GM21447 (cell line): ENCODE measurements at regions not wholly inside any gene's neighbourhood (a gene's known extent, or its start where the extent isn't known, plus 50 kb on each side); places are given as distances from the start of the nearest gene placed in this dataset.

Experiments used
- ATAC-seq: cut with Tn5 transposase; IDR thresholded peaks from one replicate; pipeline ENCODE4 v1.9.1; 2021; ENCODE audit not compliant: unreplicated experiment

- ATAC-seq = no peak
These were observed 439.6 kb downstream of the CDH8 start for GRCh38 chr16:61596655-61597054.

DNA sequence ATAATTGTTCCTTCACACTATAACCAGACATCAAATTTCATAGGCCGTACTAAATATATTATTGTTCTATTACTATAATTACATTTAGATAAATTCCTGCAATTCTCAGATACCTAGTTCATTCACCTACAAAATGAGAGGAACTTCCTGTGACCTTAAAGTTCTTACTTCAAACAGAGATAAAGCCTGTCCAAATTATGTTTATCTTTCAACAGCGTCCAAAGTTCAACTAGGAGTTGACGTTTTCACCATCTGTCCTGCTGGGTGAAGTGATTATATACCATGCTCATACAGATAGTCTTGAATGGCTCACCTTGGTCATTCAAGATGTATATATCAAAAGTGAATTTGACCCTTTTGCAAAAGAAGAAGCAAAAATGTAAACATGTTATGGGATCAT is 440.6 kb downstream of the CDH8 start:
- no peak for ATAC-seq

DNA sequence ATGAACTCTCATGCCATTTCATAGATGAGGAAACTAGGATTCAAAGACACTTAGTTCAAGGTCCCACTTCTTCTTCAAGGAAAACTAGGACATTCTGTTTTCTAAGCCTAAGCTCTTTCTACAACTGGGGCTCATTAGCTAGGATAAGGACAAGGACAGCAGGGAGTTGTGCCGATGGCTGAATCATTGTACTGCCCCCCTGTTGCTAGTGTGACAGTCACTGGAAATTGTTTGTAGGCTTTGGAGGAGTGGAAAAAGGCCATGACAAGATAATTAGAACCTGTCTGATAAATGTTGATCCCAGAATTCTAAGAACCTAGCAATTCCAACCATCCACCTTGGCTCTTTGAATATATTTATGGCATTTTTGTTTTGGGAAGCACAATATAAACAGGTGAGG is 445.7 kb downstream of the CDH8 start:
- ATAC-seq = no peak

- no peak for ATAC-seq
These were observed 448.7 kb downstream of the CDH8 start for GRCh38 chr16:61587526-61587925.

DNA sequence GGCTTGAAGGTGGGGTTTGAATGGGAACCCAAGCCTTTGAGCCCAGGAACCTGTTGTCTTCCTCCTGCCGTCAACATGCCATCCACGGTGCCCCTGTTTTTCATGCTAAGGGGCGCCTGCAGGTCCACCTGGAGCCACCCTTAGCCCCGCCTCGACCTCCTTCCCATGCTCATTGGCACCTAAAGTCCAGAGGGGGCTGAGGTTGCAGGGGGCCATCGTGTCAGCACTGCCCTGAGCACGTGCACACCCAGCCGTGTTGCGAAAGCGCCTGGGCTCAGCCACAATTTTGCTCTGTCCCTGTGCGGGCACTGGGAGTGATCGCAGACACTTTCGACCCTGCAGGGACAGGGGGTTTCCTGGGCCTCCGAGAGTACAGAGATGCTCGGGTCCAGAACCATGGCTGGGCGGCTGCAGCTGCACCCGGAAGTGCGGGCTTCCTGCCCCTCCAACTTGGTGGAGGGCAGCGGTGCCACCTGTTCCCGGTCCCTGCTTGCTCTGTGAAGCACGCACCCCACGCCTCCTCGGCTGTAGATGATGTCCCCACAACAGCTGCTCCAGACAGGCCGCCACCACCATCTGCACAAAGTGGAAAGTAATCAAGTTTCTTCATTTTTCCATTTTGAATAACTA is 454.7 kb downstream of the CDH8 start:
- no peak for ATAC-seq

DNA sequence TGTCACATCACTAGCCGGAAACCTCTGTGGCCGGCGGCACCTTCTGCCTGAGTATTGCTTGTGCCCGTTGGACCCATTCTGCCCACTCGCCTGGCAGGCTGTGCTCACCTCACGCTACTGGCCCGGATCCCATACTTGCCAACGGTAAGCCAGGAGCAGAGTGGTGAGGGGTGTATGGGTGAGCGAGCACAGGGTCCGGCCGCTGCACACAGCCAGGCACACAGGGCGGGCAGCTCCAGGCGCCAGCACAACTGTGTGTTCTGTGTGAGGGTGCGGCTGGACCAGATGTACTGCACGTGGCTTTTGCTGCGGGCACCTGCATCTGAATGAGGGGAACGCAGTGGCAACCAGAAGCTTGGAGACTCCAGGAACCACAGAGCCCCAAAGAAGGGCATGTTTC is 455.7 kb downstream of the CDH8 start:
- no peak for ATAC-seq

- no peak for ATAC-seq
These were observed 457.0 kb downstream of the CDH8 start for GRCh38 chr16:61579195-61579594.

- no peak for ATAC-seq
These were observed 459.8 kb downstream of the CDH8 start for GRCh38 chr16:61576476-61576875.

- no peak for ATAC-seq
These were observed 460.6 kb downstream of the CDH8 start for GRCh38 chr16:61575617-61576016.

- no peak for ATAC-seq
These were observed 467.2 kb downstream of the CDH8 start for GRCh38 chr16:61569028-61569427.

DNA sequence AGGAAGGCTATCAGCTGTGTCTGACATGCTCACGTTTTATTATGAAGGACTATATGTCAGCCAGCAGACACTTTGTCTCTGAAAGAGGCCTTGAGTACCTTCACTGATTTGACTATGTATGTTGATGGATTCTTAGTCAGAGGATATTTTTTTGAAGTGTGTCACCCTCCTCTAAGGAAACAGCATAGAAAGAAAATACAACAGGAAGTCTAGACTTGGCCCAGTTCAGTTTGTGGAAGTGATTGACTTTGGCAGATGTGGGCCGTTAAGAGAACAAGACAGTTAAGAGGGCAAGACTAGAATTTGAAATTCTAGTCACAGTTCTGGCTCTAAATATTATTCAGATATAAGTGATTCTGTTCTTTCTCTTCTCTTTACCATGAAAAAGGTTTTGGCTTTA is 471.5 kb downstream of the CDH8 start:
- no peak for ATAC-seq

- ATAC-seq = no peak
These were observed 480.4 kb downstream of the CDH8 start for GRCh38 chr16:61555718-61556441.

GRCh38 chr16:61549327-61549726 is 486.9 kb downstream of the CDH8 start:
- no peak for ATAC-seq

DNA sequence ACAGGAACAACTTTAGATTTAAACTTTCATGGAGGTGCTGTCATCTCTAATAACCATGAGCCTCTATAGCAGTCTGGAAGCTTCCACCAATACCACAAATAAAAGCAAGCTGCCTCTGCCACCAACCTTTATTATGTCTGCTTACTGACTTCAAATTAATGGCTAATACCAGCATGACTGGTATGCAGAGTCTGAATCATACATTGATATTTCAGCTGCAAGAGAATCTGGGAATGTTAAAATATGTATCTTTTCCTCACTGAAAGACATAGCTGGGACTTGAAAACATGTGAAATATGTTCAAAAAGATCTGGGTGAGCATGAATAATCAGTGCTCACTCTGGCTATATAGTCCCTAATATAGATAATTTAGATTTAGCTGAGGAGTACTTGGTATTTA is 488.6 kb downstream of the CDH8 start:
- ATAC-seq = no peak

GRCh38 chr16:61544165-61544564 is 492.1 kb downstream of the CDH8 start:
- ATAC-seq = no peak

GRCh38 chr16:61540216-61540615 is 496.0 kb downstream of the CDH8 start:
- no peak for ATAC-seq

DNA sequence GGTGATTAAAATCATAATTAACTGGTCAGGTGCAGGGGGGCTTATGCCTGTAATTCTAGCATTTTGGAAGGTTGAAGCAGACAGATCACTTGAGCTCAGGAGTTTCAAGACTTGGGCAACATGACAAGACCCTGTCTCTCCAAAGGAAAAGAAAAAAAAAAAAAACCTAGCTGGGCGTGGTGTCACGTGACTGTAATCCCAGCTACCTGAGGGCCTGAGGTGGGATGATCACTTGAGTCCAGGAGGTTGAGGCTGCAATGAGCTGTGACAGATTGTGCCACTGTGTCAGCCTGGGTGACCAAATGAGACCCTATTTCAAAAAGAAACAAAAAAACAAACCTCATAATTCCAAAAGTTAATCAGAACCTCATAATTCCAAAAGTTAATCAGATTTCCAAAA is 505.5 kb downstream of the CDH8 start:
- no peak for ATAC-seq

- no peak for ATAC-seq
These were observed 535.4 kb downstream of the CDH8 start for GRCh38 chr16:61500851-61501250.

DNA sequence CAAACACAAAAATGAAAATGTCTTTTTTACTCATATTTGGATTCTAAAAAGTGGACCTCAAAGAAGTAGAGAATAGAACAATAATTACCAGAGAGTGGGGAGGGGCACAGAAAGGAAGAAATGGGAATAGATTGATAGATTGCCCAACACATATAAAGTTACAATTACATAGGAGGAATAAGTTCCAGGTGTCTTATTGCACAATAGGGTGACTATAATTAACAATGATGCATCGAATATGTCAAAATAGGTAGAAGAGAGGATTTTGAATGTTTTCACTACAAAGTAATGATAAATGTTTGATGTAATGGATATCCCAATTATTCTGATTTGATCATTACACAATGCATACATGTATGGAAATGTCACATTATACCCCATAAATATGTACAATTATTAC is 556.0 kb downstream of the CDH8 start:
- no peak for ATAC-seq

GRCh38 chr16:61471737-61472136 is 564.5 kb downstream of the CDH8 start:
- ATAC-seq = no peak

DNA sequence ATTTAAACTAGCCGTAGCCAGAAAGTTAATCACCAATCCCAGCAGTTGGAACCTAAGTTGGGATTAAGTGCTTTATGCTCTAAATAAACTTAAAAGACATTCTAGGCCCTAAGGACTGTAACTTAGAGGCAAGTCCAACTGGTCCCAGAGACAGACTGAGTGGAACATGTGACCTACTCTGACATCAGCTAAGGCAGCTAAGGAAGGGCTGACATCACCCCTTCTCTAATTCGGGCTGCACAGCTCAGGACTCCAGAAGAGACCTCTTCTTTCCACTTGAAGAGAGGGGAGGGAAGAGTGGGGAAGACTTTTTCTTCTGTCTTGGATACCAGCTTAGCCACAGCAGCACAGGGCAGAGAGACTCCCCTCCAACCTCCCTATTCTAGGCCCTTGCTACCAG is 565.2 kb downstream of the CDH8 start:
- ATAC-seq = no peak

GRCh38 chr16:61465285-61465684 is 571.0 kb downstream of the CDH8 start:
- ATAC-seq = no peak

DNA sequence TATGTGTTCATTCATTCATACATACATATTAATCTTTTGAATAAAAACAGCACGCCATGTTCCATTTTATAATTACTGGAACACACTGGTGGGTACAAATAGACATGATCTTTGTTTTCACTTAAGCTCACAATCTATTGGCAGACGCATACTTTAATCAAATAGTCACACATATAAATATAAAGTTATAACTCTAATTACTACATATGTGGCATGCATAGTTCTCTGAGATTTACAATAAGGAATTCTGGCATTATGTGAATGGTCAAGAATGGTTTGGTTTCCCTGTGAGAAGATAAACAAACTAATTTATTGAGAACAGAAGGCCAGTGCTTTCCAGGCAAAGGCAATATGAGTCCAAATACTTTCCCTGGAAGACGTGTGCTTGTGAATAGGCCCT is 576.2 kb downstream of the CDH8 start:
- no peak for ATAC-seq
